SK-N-SH treated with all-trans-retinoic acid at 6 μM for 48 hours (cell line): ENCODE measurements at regions not wholly inside any gene's neighbourhood (a gene's known extent, or its start where the extent isn't known, plus 50 kb on each side); places are given as distances from the start of the nearest gene placed in this dataset.

Experiments used
- GLIS3 ChIP-seq: fragments of 250-450 bp; sonication (Bioruptor Pico); IDR thresholded peaks from 2 replicates; pipeline ENCODE4 v1.5.0; 2020; ENCODE audit warnings: mild to moderate bottlenecking, moderate library complexity
- PATZ1 ChIP-seq: fragments of 250-450 bp; sonication (Bioruptor Pico); IDR thresholded peaks from 2 replicates; pipeline ENCODE4 v1.8.0; 2020; ENCODE audit warnings: mild to moderate bottlenecking, moderate library complexity, borderline replicate concordance

GRCh38 chr21:18146820-18147219, 97.8 kb upstream of the CHODL start:
- TF ChIP-seq GLIS3 (CRISPR knock-in tag) (no peak), PATZ1 (CRISPR knock-in tag) (no peak)
